H9 (cell line): ENCODE measurements at regions not wholly inside any gene's neighbourhood (a gene's known extent, or its start where the extent isn't known, plus 50 kb on each side); places are given as distances from the start of the nearest gene placed in this dataset.

Source experiments
- DNase-seq: peaks from one replicate; pipeline ENCODE4 v3.0.0-alpha.2; 2017
- H2AFZ ChIP-seq: one replicate; pipeline ENCODE4 v1.6.1; 2013; ENCODE audit warnings: mild to moderate bottlenecking, low read length, control low read depth, moderate library complexity
- H2AK5ac ChIP-seq: 2 replicates; pipeline ENCODE4 v1.6.1; 2013; ENCODE audit warnings: low read length, control low read depth, mixed read lengths; ENCODE audit not compliant: insufficient read length
- H2BK120ac ChIP-seq: one replicate; pipeline ENCODE4 v1.6.1; 2013; ENCODE audit warnings: low read depth, mild to moderate bottlenecking, low read length, control low read depth, inconsistent platforms; ENCODE audit not compliant: poor library complexity, severe bottlenecking
- H2BK12ac ChIP-seq: 2 replicates; pipeline ENCODE4 v1.6.1; 2013; ENCODE audit warnings: low read length, control low read depth, mixed read lengths, low read depth; ENCODE audit not compliant: insufficient read length
- H2BK15ac ChIP-seq: 2 replicates; pipeline ENCODE4 v1.6.1; 2013; ENCODE audit warnings: low read depth, low read length, control low read depth
- H2BK20ac ChIP-seq: one replicate; pipeline ENCODE4 v1.6.1; 2013; ENCODE audit warnings: low read depth, mild to moderate bottlenecking, low read length, control low read depth, inconsistent platforms; ENCODE audit not compliant: poor library complexity, severe bottlenecking
- H2BK5ac ChIP-seq: 2 replicates; pipeline ENCODE4 v1.6.1; 2013; ENCODE audit warnings: low read length, control low read depth, mixed read lengths; ENCODE audit not compliant: insufficient read length
- H3K14ac ChIP-seq: 2 replicates; pipeline ENCODE4 v1.6.1; 2013; ENCODE audit warnings: low read length, control low read depth; ENCODE audit not compliant: insufficient read depth
- H3K18ac ChIP-seq: 2 replicates; pipeline ENCODE4 v1.6.1; 2013; ENCODE audit warnings: low read depth, mild to moderate bottlenecking, mixed read lengths, low read length, control low read depth; ENCODE audit not compliant: insufficient read length
- H3K23ac ChIP-seq: 2 replicates; pipeline ENCODE4 v1.6.1; 2013; ENCODE audit warnings: low read length, control low read depth, mixed read lengths, low read depth; ENCODE audit not compliant: insufficient read length
- H3K23me2 ChIP-seq: 2 replicates; pipeline ENCODE4 v1.6.1; 2013; ENCODE audit warnings: low read depth, mild to moderate bottlenecking, mixed read lengths, low read length, control low read depth; ENCODE audit not compliant: insufficient read length, poor library complexity, severe bottlenecking
- H3K27ac ChIP-seq: 2 replicates; pipeline ENCODE4 v1.5.1; 2013; ENCODE audit warnings: low read length, control low read depth, mixed read lengths, low read depth; ENCODE audit not compliant: insufficient read length
- H3K27me3 ChIP-seq: 2 replicates; pipeline ENCODE4 v1.6.1; 2013; ENCODE audit warnings: low read length, control low read depth, inconsistent platforms; ENCODE audit not compliant: insufficient read depth
- H3K4ac ChIP-seq: 2 replicates; pipeline ENCODE4 v1.6.1; 2013; ENCODE audit warnings: low read depth, mild to moderate bottlenecking, control low read depth, inconsistent platforms, low read length, moderate library complexity
- H3K4me1 ChIP-seq: 2 replicates; pipeline ENCODE4 v1.6.1; 2013; ENCODE audit warnings: low read length, control low read depth, inconsistent platforms; ENCODE audit not compliant: insufficient read depth
- H3K4me2 ChIP-seq: 2 replicates; pipeline ENCODE4 v1.6.1; 2013; ENCODE audit warnings: low read length, control low read depth, mixed read lengths; ENCODE audit not compliant: insufficient read length, insufficient read depth
- H3K56ac ChIP-seq: 2 replicates; pipeline ENCODE4 v1.6.1; 2013; ENCODE audit warnings: low read depth, mild to moderate bottlenecking, mixed read lengths, low read length, control low read depth; ENCODE audit not compliant: insufficient read length
- H3K79me1 ChIP-seq: 2 replicates; pipeline ENCODE4 v1.6.1; 2013; ENCODE audit warnings: low read depth, mild to moderate bottlenecking, moderate library complexity, low read length, control low read depth, inconsistent platforms; ENCODE audit not compliant: insufficient read depth, poor library complexity, severe bottlenecking
- H3K79me2 ChIP-seq: 2 replicates; pipeline ENCODE4 v1.6.1; 2013; ENCODE audit warnings: low read length, control low read depth, inconsistent platforms; ENCODE audit not compliant: insufficient read depth
- H3K9ac ChIP-seq: 2 replicates; pipeline ENCODE4 v1.6.1; 2013; ENCODE audit warnings: low read length, control low read depth, mixed read lengths; ENCODE audit not compliant: insufficient read length; ENCODE audit errors: extremely low read depth
- H3K9me3 ChIP-seq: one replicate; pipeline ENCODE4 v1.6.1; 2013; ENCODE audit warnings: low read depth, low read length, inconsistent platforms; ENCODE audit not compliant: control insufficient read depth
- H3T11ph ChIP-seq: one replicate; pipeline ENCODE4 v1.6.1; 2013; ENCODE audit warnings: mild to moderate bottlenecking, low read length, control low read depth, inconsistent platforms
- H4K20me1 ChIP-seq: one replicate; pipeline ENCODE4 v1.6.1; 2013; ENCODE audit not compliant: control insufficient read depth, insufficient read length, insufficient read depth
- H4K5ac ChIP-seq: 2 replicates; pipeline ENCODE4 v1.6.1; 2013; ENCODE audit warnings: low read depth, mild to moderate bottlenecking, mixed read lengths, low read length, control low read depth; ENCODE audit not compliant: insufficient read length
- H4K8ac ChIP-seq: replicated peaks from 2 replicates; pipeline ENCODE4 v1.6.1; 2013; ENCODE audit warnings: low read length, control low read depth, mixed read lengths, low read depth; ENCODE audit not compliant: insufficient read length
- H4K91ac ChIP-seq: 2 replicates; pipeline ENCODE4 v1.6.1; 2013; ENCODE audit warnings: low read depth, mild to moderate bottlenecking, moderate library complexity, mixed read lengths, low read length, control low read depth; ENCODE audit not compliant: insufficient read length
- H3K27ac Mint-ChIP-seq, 3 experiments: 2 replicates in 2 of 3; 3 replicates in 1 of 3; pipeline ENCODE4 v1.8.0; 2020 to 2021; ENCODE audit warnings: mixed read lengths in 3 of 3, mild to moderate bottlenecking in 1 of 3, moderate library complexity in 1 of 3
- H3K27me3 Mint-ChIP-seq: 2 replicates; pipeline ENCODE4 v1.8.0; 2021; ENCODE audit warnings: low read depth, mild to moderate bottlenecking, moderate library complexity, mixed read lengths
- H3K36me3 Mint-ChIP-seq, 3 experiments: 2 replicates in 2 of 3; 3 replicates in 1 of 3; pipeline ENCODE4 v1.8.0; 2020 to 2021; ENCODE audit warnings: low read depth in 3 of 3, mixed read lengths in 3 of 3; ENCODE audit not compliant: insufficient read depth in 1 of 3
- H3K4me1 Mint-ChIP-seq, 2 experiments: 2 replicates each; pipeline ENCODE4 v1.8.0; 2020; ENCODE audit warnings: mixed read lengths in 2 of 2
- H3K4me3 Mint-ChIP-seq, 2 experiments: 2 replicates in 1 of 2; 3 replicates in 1 of 2; pipeline ENCODE4 v1.8.0; 2020 to 2021; ENCODE audit warnings: mild to moderate bottlenecking in 2 of 2, mixed read lengths in 2 of 2, moderate library complexity in 1 of 2
- H3K9me3 Mint-ChIP-seq, 2 experiments: 2 replicates in 1 of 2; 3 replicates in 1 of 2; pipeline ENCODE4 v1.8.0; 2020; ENCODE audit warnings: mild to moderate bottlenecking in 2 of 2, mixed read lengths in 2 of 2, moderate library complexity in 1 of 2
- TF ChIP-seq, protein P1 (sequence below): fragments of 200-600 bp; sonication (generic); conservative IDR thresholded peaks from 3 replicates; pipeline ENCODE4 v1.8.0; 2021; ENCODE audit warnings: antibody characterized with exemption, mild to moderate bottlenecking

DNA sequence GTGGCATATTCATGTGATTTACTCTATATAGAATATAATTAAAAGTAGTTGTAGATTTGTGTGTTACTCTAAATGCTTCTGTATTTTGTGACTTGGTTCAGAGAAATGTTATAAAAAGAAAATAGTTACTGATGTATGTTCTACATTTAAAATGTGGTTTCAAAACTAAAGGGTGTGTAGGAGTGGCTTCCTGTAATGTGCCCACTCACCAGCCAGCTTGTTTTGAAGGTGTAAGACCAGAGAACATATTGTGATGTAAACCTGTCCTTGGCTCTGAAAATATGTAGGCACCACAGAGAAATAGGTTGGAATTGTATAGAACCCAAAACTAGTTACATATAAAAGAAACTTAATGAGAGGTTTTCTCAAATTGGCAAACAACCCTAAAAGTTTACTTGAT is 51.2 kb upstream of the ARRDC3 start:
- no peak overlapping the region for H2BK15ac ChIP-seq
- H2BK12ac ChIP-seq: no peak overlapping the region
- H4K8ac ChIP-seq: no peak overlapping the region
- no peak overlapping the region for H3K14ac ChIP-seq
- H2BK20ac ChIP-seq: no peak overlapping the region
- no peaks in the 10 kb centered on the region for H4K20me1 ChIP-seq
- H3K27ac ChIP-seq: no peak overlapping the region
- no peak overlapping the region for H3K9ac ChIP-seq
- H4K91ac ChIP-seq: no peak overlapping the region
- H3K23me2 ChIP-seq: no peaks in the 10 kb centered on the region
- Mint-ChIP-seq H3K4me1 (peaks cover 19 to 20% of the 10 kb centered on the region in 2 experiments), H3K27me3 (no peaks in the 10 kb centered on the region), H3K4me3 (no peak overlapping the region), H3K9me3 (peaks cover 0 to 4% of the 10 kb centered on the region in 2 experiments; a peak in 2 of 5 replicates), H3K36me3 (no peaks in the 10 kb centered on the region), H3K27ac (no peak overlapping the region; a peak in 1 of 7 replicates)
- no peak overlapping the region for H3T11ph ChIP-seq
- H3K4me2 ChIP-seq: no peak overlapping the region
- H4K5ac ChIP-seq: no peak overlapping the region
- no peaks in the 10 kb centered on the region for H3K27me3 ChIP-seq
- no peaks in the 10 kb centered on the region for H3K9me3 ChIP-seq
- H3K4ac ChIP-seq: no peak overlapping the region
- DNase-seq: no peak
- H3K56ac ChIP-seq: no peak overlapping the region
- H2AFZ ChIP-seq: no peak overlapping the region
- no peak overlapping the region for H3K23ac ChIP-seq
- H2BK5ac ChIP-seq: no peak overlapping the region
- H3K79me1 ChIP-seq: no peaks in the 10 kb centered on the region
- no peak overlapping the region for H2BK120ac ChIP-seq
- TF ChIP-seq, protein P1, sequence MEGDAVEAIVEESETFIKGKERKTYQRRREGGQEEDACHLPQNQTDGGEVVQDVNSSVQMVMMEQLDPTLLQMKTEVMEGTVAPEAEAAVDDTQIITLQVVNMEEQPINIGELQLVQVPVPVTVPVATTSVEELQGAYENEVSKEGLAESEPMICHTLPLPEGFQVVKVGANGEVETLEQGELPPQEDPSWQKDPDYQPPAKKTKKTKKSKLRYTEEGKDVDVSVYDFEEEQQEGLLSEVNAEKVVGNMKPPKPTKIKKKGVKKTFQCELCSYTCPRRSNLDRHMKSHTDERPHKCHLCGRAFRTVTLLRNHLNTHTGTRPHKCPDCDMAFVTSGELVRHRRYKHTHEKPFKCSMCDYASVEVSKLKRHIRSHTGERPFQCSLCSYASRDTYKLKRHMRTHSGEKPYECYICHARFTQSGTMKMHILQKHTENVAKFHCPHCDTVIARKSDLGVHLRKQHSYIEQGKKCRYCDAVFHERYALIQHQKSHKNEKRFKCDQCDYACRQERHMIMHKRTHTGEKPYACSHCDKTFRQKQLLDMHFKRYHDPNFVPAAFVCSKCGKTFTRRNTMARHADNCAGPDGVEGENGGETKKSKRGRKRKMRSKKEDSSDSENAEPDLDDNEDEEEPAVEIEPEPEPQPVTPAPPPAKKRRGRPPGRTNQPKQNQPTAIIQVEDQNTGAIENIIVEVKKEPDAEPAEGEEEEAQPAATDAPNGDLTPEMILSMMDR: no peak
- H2AK5ac ChIP-seq: no peak overlapping the region
- no peaks in the 10 kb centered on the region for H3K4me1 ChIP-seq
- no peak overlapping the region for H3K18ac ChIP-seq
- H3K79me2 ChIP-seq: no peaks in the 10 kb centered on the region; the same call in 1 of the 2 replicates
